ENCODE measurements at regions not wholly inside any gene's neighbourhood (a gene's known extent, or its start where the extent isn't known, plus 50 kb on each side); places are given as distances from the start of the nearest gene placed in this dataset.

DNA sequence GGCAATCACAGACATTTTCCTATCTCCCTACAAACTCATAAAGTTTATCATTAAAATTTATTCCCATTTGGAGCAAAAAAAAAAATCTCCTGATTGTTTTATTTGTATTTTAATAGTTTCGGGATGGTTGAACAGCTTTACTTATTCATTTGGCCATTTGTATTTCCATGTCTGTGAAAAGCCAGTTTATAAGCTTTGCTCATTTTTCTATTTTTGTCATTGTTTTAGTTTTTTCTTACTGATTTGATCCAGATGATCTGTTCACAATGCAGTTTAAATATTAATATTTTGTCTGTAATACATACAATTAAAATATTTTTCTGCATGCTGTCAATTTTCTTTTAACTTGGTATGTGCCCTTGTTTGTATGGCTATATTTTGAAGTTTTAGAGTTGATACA, 65.2 kb upstream of the CCN2 start:
- TF ChIP-seq, protein P1, sequence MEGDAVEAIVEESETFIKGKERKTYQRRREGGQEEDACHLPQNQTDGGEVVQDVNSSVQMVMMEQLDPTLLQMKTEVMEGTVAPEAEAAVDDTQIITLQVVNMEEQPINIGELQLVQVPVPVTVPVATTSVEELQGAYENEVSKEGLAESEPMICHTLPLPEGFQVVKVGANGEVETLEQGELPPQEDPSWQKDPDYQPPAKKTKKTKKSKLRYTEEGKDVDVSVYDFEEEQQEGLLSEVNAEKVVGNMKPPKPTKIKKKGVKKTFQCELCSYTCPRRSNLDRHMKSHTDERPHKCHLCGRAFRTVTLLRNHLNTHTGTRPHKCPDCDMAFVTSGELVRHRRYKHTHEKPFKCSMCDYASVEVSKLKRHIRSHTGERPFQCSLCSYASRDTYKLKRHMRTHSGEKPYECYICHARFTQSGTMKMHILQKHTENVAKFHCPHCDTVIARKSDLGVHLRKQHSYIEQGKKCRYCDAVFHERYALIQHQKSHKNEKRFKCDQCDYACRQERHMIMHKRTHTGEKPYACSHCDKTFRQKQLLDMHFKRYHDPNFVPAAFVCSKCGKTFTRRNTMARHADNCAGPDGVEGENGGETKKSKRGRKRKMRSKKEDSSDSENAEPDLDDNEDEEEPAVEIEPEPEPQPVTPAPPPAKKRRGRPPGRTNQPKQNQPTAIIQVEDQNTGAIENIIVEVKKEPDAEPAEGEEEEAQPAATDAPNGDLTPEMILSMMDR (IDR thresholded peaks at IDR 0.05): no peak
- TF ChIP-seq POLR2AphosphoS5 (IDR thresholded peaks at IDR 0.05; ENCODE audit: low read depth, low read length) (no peak), TEAD4 (IDR thresholded peaks at IDR 0.05; ENCODE audit: borderline replicate concordance, insufficient read depth) (no peak), TAF1 (IDR thresholded peaks at IDR 0.05; ENCODE audit: borderline replicate concordance, low read depth, low read length) (no peak), SIN3A (IDR thresholded peaks at IDR 0.05; ENCODE audit: borderline replicate concordance, low read depth, low read length) (no peak), RXRA (IDR thresholded peaks at IDR 0.05; ENCODE audit: borderline replicate concordance, low read depth) (no peak), EP300 (IDR thresholded peaks at IDR 0.05; ENCODE audit: borderline replicate concordance in 1 of 2, low read depth in 1 of 2, low read length in 1 of 2) (no peak), YY1 (IDR thresholded peaks at IDR 0.05; ENCODE audit: low read depth) (no peak), RFX5 (IDR thresholded peaks at IDR 0.05; ENCODE audit: low read length) (no peak), RCOR1 (IDR thresholded peaks at IDR 0.05; ENCODE audit: low read length) (no peak), EZH2phosphoT487 (IDR thresholded peaks at IDR 0.05; ENCODE audit: borderline replicate concordance, low read depth) (no peak)
- TF ChIP-seq, protein P2, sequence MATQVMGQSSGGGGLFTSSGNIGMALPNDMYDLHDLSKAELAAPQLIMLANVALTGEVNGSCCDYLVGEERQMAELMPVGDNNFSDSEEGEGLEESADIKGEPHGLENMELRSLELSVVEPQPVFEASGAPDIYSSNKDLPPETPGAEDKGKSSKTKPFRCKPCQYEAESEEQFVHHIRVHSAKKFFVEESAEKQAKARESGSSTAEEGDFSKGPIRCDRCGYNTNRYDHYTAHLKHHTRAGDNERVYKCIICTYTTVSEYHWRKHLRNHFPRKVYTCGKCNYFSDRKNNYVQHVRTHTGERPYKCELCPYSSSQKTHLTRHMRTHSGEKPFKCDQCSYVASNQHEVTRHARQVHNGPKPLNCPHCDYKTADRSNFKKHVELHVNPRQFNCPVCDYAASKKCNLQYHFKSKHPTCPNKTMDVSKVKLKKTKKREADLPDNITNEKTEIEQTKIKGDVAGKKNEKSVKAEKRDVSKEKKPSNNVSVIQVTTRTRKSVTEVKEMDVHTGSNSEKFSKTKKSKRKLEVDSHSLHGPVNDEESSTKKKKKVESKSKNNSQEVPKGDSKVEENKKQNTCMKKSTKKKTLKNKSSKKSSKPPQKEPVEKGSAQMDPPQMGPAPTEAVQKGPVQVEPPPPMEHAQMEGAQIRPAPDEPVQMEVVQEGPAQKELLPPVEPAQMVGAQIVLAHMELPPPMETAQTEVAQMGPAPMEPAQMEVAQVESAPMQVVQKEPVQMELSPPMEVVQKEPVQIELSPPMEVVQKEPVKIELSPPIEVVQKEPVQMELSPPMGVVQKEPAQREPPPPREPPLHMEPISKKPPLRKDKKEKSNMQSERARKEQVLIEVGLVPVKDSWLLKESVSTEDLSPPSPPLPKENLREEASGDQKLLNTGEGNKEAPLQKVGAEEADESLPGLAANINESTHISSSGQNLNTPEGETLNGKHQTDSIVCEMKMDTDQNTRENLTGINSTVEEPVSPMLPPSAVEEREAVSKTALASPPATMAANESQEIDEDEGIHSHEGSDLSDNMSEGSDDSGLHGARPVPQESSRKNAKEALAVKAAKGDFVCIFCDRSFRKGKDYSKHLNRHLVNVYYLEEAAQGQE (IDR thresholded peaks at IDR 0.05; ENCODE audit: low read depth, low read length): no peak
- TF ChIP-seq, protein P3, sequence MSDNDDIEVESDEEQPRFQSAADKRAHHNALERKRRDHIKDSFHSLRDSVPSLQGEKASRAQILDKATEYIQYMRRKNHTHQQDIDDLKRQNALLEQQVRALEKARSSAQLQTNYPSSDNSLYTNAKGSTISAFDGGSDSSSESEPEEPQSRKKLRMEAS (IDR thresholded peaks at IDR 0.05; ENCODE audit: low read depth): no peak
- TF ChIP-seq, protein P4, sequence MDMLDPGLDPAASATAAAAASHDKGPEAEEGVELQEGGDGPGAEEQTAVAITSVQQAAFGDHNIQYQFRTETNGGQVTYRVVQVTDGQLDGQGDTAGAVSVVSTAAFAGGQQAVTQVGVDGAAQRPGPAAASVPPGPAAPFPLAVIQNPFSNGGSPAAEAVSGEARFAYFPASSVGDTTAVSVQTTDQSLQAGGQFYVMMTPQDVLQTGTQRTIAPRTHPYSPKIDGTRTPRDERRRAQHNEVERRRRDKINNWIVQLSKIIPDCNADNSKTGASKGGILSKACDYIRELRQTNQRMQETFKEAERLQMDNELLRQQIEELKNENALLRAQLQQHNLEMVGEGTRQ (IDR thresholded peaks at IDR 0.05; ENCODE audit: borderline replicate concordance, low read depth, low read length): no peak

Measured in SK-N-SH (cell line).